CD8-positive, alpha-beta memory T cell (primary cell): ENCODE measurements at regions not wholly inside any gene's neighbourhood (a gene's known extent, or its start where the extent isn't known, plus 50 kb on each side); places are given as distances from the start of the nearest gene placed in this dataset.
A peak's percentile ranks its signal among the peaks of the same experiment; 100 is the strongest.

Experiments
- CTCF ChIA-PET: fragments of 350-600 bp; sonication (Branson Sonifier 250); formaldehyde crosslinking; loops from one replicate; lab custom pipeline; 2021; ENCODE audit warnings: antibody characterized with exemption; lab: Charles Lee
- POLR2A ChIA-PET: fragments of 350-600 bp; sonication (Branson Sonifier 250); formaldehyde crosslinking; loops from one replicate; lab custom pipeline; 2021; ENCODE audit warnings: antibody characterized with exemption; lab: Charles Lee
- DNase-seq, 5 donors: peaks; one replicate each; pipeline versions ENCODE4 v3.0.0 to v3.0.0-alpha.2; 2020 to 2022; ENCODE audit warnings: mixed read lengths in 1 of 5
- H3K27ac ChIP-seq: one replicate; pipeline ENCODE4 v1.7.0; 2013; ENCODE audit warnings: low read depth, mild to moderate bottlenecking, low read length, moderate library complexity
- H3K27me3 ChIP-seq: 2 replicates; pipeline ENCODE4 v1.7.0; 2013; ENCODE audit warnings: low read length, mild to moderate bottlenecking; ENCODE audit not compliant: insufficient read depth, poor library complexity, severe bottlenecking
- H3K36me3 ChIP-seq: 2 replicates; pipeline ENCODE4 v1.7.0; 2013; ENCODE audit warnings: mild to moderate bottlenecking, low read length, moderate library complexity; ENCODE audit not compliant: insufficient read depth
- H3K4me1 ChIP-seq: 2 replicates; pipeline ENCODE4 v1.7.0; 2013; ENCODE audit warnings: mild to moderate bottlenecking, low read length, moderate library complexity; ENCODE audit not compliant: insufficient read depth
- H3K4me3 ChIP-seq: 2 replicates; pipeline ENCODE4 v1.7.0; 2013; ENCODE audit warnings: mild to moderate bottlenecking, low read length
- H3K9me3 ChIP-seq: 2 replicates; pipeline ENCODE4 v1.7.0; 2013; ENCODE audit warnings: mild to moderate bottlenecking, low read length
- H3K27ac Mint-ChIP-seq, 8 donors: one replicate each; pipeline ENCODE4 v1.8.0; 2020 to 2021; ENCODE audit warnings: mixed read lengths in 8 of 8, mild to moderate bottlenecking in 6 of 8, inconsistent platforms in 3 of 8, moderate library complexity in 3 of 8
- H3K27me3 Mint-ChIP-seq, 2 donors: one replicate each; pipeline ENCODE4 v1.8.0; 2020 to 2021; ENCODE audit warnings: mixed read lengths in 2 of 2, mild to moderate bottlenecking in 1 of 2, moderate library complexity in 1 of 2
- H3K36me3 Mint-ChIP-seq, 3 donors: one replicate each; pipeline ENCODE4 v1.8.0; 2020 to 2021; ENCODE audit warnings: mixed read lengths in 3 of 3, inconsistent platforms in 1 of 3, mild to moderate bottlenecking in 1 of 3
- H3K4me1 Mint-ChIP-seq, 3 donors: one replicate each; pipeline ENCODE4 v1.8.0; 2020 to 2021; ENCODE audit warnings: mixed read lengths in 3 of 3, inconsistent platforms in 1 of 3, mild to moderate bottlenecking in 1 of 3
- H3K4me3 Mint-ChIP-seq, 7 donors: one replicate each; pipeline ENCODE4 v1.8.0; 2020 to 2021; ENCODE audit warnings: mixed read lengths in 7 of 7, mild to moderate bottlenecking in 6 of 7, moderate library complexity in 4 of 7, inconsistent platforms in 2 of 7
- H3K9me3 Mint-ChIP-seq, 5 donors: one replicate each; pipeline ENCODE4 v1.8.0; 2020 to 2022; ENCODE audit warnings: mixed read lengths in 5 of 5, mild to moderate bottlenecking in 3 of 5, moderate library complexity in 2 of 5, inconsistent platforms in 1 of 5

GRCh38 chr5:159832073-159832472 lies 84.2 kb upstream of the ADRA1B start:
- DNase-seq = no peak
- no peaks in the 10 kb centered on the region for H3K36me3 Mint-ChIP-seq
- peaks cover 0 to 5% (median 0%) of the 10 kb centered on the region in 5 donors for H3K9me3 Mint-ChIP-seq
- ChIA-PET CTCF (no interaction called here), POLR2A (no interaction called here)
- Histone ChIP-seq H3K4me1 (no peaks in the 10 kb centered on the region), H3K27ac (no peak overlapping the region), H3K4me3 (no peak overlapping the region), H3K27me3 (no peaks in the 10 kb centered on the region), H3K36me3 (no peaks in the 10 kb centered on the region), H3K9me3 (no peaks in the 10 kb centered on the region)
- H3K4me1 Mint-ChIP-seq = no peaks in the 10 kb centered on the region
- H3K4me3 Mint-ChIP-seq = no peak overlapping the region
- peak overlapping the region in 2 of 8 donors; percentile 38 to 78 for H3K27ac Mint-ChIP-seq
- peaks cover 5 to 16% of the 10 kb centered on the region in 2 donors for H3K27me3 Mint-ChIP-seq

GRCh38 chr5:159833088-159833487 lies 83.2 kb upstream of the ADRA1B start:
- Histone ChIP-seq H3K27ac (no peak overlapping the region), H3K27me3 (no peaks in the 10 kb centered on the region), H3K36me3 (no peaks in the 10 kb centered on the region), H3K4me3 (no peak overlapping the region), H3K9me3 (no peaks in the 10 kb centered on the region), H3K4me1 (no peaks in the 10 kb centered on the region)
- Mint-ChIP-seq H3K4me1 (no peaks in the 10 kb centered on the region), H3K9me3 (peaks cover 0 to 5% (median 0%) of the 10 kb centered on the region in 5 donors), H3K36me3 (no peaks in the 10 kb centered on the region), H3K4me3 (no peak overlapping the region), H3K27me3 (peaks cover 4 to 16% of the 10 kb centered on the region in 2 donors), H3K27ac (no peak overlapping the region)
- POLR2A ChIA-PET = no interaction called here
- CTCF ChIA-PET = no interaction called here
- no peak for DNase-seq

- ChIA-PET POLR2A (no interaction called here), CTCF (no interaction called here)
- Histone ChIP-seq H3K9me3 (no peaks in the 10 kb centered on the region), H3K4me3 (no peak overlapping the region), H3K36me3 (no peaks in the 10 kb centered on the region), H3K27me3 (no peaks in the 10 kb centered on the region), H3K27ac (no peak overlapping the region), H3K4me1 (no peaks in the 10 kb centered on the region)
- no peaks in the 10 kb centered on the region for H3K36me3 Mint-ChIP-seq
- peaks cover 4 to 16% of the 10 kb centered on the region in 2 donors for H3K27me3 Mint-ChIP-seq
- H3K27ac Mint-ChIP-seq = no peak overlapping the region
- DNase-seq = no peak
- peaks cover 0 to 5% (median 0%) of the 10 kb centered on the region in 5 donors for H3K9me3 Mint-ChIP-seq
- H3K4me1 Mint-ChIP-seq = no peaks in the 10 kb centered on the region
- H3K4me3 Mint-ChIP-seq = no peak overlapping the region
These were observed 82.4 kb upstream of the ADRA1B start for GRCh38 chr5:159833846-159834245.

GRCh38 chr5:159835548-159835947 lies 80.7 kb upstream of the ADRA1B start:
- peaks cover 0 to 5% (median 0%) of the 10 kb centered on the region in 5 donors for H3K9me3 Mint-ChIP-seq
- H3K27ac Mint-ChIP-seq = peak overlapping the region in 1 of 8 donors; percentile 39
- Histone ChIP-seq H3K4me3 (no peak overlapping the region), H3K4me1 (no peaks in the 10 kb centered on the region), H3K36me3 (no peaks in the 10 kb centered on the region), H3K9me3 (no peaks in the 10 kb centered on the region), H3K27ac (no peak overlapping the region), H3K27me3 (no peaks in the 10 kb centered on the region)
- peaks cover 4 to 21% of the 10 kb centered on the region in 2 donors for H3K27me3 Mint-ChIP-seq
- ChIA-PET POLR2A (no interaction called here), CTCF (no interaction called here)
- no peaks in the 10 kb centered on the region for H3K36me3 Mint-ChIP-seq
- H3K4me3 Mint-ChIP-seq = no peak overlapping the region
- H3K4me1 Mint-ChIP-seq = no peaks in the 10 kb centered on the region
- no peak for DNase-seq

GRCh38 chr5:159836691-159837090 lies 79.6 kb upstream of the ADRA1B start:
- Mint-ChIP-seq H3K36me3 (no peaks in the 10 kb centered on the region), H3K4me3 (no peak overlapping the region), H3K27me3 (peaks cover 6 to 22% of the 10 kb centered on the region in 2 donors), H3K27ac (no peak overlapping the region), H3K4me1 (no peaks in the 10 kb centered on the region), H3K9me3 (peaks cover 0 to 5% (median 0%) of the 10 kb centered on the region in 5 donors)
- no peak for DNase-seq
- ChIA-PET POLR2A (no interaction called here), CTCF (no interaction called here)
- Histone ChIP-seq H3K27ac (no peak overlapping the region), H3K4me1 (no peaks in the 10 kb centered on the region), H3K9me3 (no peaks in the 10 kb centered on the region), H3K27me3 (no peaks in the 10 kb centered on the region), H3K4me3 (no peak overlapping the region), H3K36me3 (no peaks in the 10 kb centered on the region)

- H3K27ac ChIP-seq = no peak overlapping the region
- H3K27ac Mint-ChIP-seq = no peak overlapping the region
- no peaks in the 10 kb centered on the region for H3K4me1 Mint-ChIP-seq
- peaks cover 4 to 16% of the 10 kb centered on the region in 2 donors for H3K27me3 Mint-ChIP-seq
- CTCF ChIA-PET = no interaction called here
- no peaks in the 10 kb centered on the region for H3K4me1 ChIP-seq
- no peaks in the 10 kb centered on the region for H3K27me3 ChIP-seq
- POLR2A ChIA-PET = no interaction called here
- H3K9me3 ChIP-seq = no peaks in the 10 kb centered on the region
- H3K4me3 ChIP-seq = no peak overlapping the region
- no peaks in the 10 kb centered on the region for H3K36me3 Mint-ChIP-seq
- H3K4me3 Mint-ChIP-seq = no peak overlapping the region
- DNase-seq = no peak
- H3K36me3 ChIP-seq = no peaks in the 10 kb centered on the region
- peaks cover 0 to 5% (median 0%) of the 10 kb centered on the region in 5 donors for H3K9me3 Mint-ChIP-seq
These were observed 78.4 kb upstream of the ADRA1B start for GRCh38 chr5:159837860-159838259.

GRCh38 chr5:159838551-159839222 lies 77.6 kb upstream of the ADRA1B start:
- H3K36me3 Mint-ChIP-seq = no peaks in the 10 kb centered on the region
- ChIA-PET CTCF (no interaction called here), POLR2A (no interaction called here)
- no peaks in the 10 kb centered on the region for H3K4me1 ChIP-seq
- H3K4me3 ChIP-seq = no peak overlapping the region
- H3K9me3 Mint-ChIP-seq = peaks cover 0 to 5% (median 0%) of the 10 kb centered on the region in 5 donors
- no peaks in the 10 kb centered on the region for H3K27me3 ChIP-seq
- no peak for DNase-seq
- no peak overlapping the region for H3K27ac ChIP-seq
- no peaks in the 10 kb centered on the region for H3K9me3 ChIP-seq
- no peaks in the 10 kb centered on the region for H3K4me1 Mint-ChIP-seq
- H3K36me3 ChIP-seq = no peaks in the 10 kb centered on the region
- peaks cover 4 to 16% of the 10 kb centered on the region in 2 donors for H3K27me3 Mint-ChIP-seq
- H3K4me3 Mint-ChIP-seq = no peak overlapping the region
- H3K27ac Mint-ChIP-seq = no peak overlapping the region

- H3K36me3 ChIP-seq = no peaks in the 10 kb centered on the region
- DNase-seq = no peak
- Mint-ChIP-seq H3K36me3 (no peaks in the 10 kb centered on the region), H3K4me1 (no peaks in the 10 kb centered on the region), H3K4me3 (no peak overlapping the region), H3K27me3 (peaks cover 7 to 23% of the 10 kb centered on the region in 2 donors), H3K9me3 (no peaks in the 10 kb centered on the region), H3K27ac (no peak overlapping the region)
- H3K4me3 ChIP-seq = no peak overlapping the region
- H3K27me3 ChIP-seq = no peaks in the 10 kb centered on the region
- ChIA-PET POLR2A (no interaction called here), CTCF (interaction anchor here (1.5 kb wide), 1 partner anchor 13 kb away, joined by 3 read pairs; no protein-coding TSS in a partner anchor)
- H3K27ac ChIP-seq = no peak overlapping the region
- H3K9me3 ChIP-seq = no peaks in the 10 kb centered on the region
- H3K4me1 ChIP-seq = no peaks in the 10 kb centered on the region
These were observed 71.8 kb upstream of the ADRA1B start for GRCh38 chr5:159844267-159845121.
